ENCODE measurements at regions not wholly inside any gene's neighbourhood (a gene's known extent, or its start where the extent isn't known, plus 50 kb on each side); places are given as distances from the start of the nearest gene placed in this dataset.

DNA sequence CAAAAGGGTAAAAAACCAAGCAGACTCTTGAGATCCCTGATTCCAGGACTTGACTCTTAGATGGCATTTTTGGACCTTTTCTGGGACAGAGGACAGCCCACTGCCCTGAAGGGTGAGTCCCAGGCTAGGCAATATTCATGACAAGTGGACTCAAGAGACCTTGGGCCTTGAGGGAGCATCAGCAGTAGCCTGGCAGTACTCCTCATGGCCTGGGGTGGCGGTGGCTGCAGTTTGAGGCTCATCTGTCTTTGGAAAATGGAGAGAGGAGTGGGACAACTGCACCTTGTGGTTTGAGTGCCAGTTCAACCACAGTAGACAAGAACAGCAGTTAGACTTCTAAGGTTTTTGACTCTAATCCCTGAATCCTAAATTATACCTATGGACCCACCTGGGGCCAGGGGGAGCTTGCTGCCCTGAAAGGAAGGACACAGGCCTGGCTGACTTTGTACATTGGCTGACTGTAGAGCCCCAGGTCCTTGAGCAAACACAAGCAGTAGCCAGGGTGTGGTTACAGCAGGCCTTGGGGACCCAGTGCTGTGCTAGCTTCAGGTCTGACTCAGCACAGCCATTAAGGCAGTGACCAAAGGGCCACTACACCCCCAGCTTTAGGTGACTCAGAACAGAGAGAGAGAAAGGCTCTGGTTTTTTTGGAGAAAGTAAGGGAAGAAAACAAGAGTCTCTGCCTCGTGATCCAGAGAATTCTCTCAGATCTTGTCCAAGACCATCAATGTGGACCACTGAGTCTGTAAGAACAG lies 1023.2 kb downstream of the KCNT2 start:
- DNase-seq = no peak
- H3K4me1 ChIP-seq = no peaks in the 10 kb centered on the region
- TF ChIP-seq, protein P1, sequence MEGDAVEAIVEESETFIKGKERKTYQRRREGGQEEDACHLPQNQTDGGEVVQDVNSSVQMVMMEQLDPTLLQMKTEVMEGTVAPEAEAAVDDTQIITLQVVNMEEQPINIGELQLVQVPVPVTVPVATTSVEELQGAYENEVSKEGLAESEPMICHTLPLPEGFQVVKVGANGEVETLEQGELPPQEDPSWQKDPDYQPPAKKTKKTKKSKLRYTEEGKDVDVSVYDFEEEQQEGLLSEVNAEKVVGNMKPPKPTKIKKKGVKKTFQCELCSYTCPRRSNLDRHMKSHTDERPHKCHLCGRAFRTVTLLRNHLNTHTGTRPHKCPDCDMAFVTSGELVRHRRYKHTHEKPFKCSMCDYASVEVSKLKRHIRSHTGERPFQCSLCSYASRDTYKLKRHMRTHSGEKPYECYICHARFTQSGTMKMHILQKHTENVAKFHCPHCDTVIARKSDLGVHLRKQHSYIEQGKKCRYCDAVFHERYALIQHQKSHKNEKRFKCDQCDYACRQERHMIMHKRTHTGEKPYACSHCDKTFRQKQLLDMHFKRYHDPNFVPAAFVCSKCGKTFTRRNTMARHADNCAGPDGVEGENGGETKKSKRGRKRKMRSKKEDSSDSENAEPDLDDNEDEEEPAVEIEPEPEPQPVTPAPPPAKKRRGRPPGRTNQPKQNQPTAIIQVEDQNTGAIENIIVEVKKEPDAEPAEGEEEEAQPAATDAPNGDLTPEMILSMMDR (IDR thresholded peaks at IDR 0.05) = no peak
- H3K27ac ChIP-seq = no peak overlapping the region
- no peaks in the 10 kb centered on the region for H3K9me3 ChIP-seq
- ATAC-seq = no peak
- intact Hi-C loops (cut with DNase I) = no loop called here
- H3K27me3 ChIP-seq (ENCODE audit: low read depth) = no peaks in the 10 kb centered on the region
- H3K36me3 ChIP-seq = no peaks in the 10 kb centered on the region
- H3K4me3 ChIP-seq = no peak overlapping the region

DNA sequence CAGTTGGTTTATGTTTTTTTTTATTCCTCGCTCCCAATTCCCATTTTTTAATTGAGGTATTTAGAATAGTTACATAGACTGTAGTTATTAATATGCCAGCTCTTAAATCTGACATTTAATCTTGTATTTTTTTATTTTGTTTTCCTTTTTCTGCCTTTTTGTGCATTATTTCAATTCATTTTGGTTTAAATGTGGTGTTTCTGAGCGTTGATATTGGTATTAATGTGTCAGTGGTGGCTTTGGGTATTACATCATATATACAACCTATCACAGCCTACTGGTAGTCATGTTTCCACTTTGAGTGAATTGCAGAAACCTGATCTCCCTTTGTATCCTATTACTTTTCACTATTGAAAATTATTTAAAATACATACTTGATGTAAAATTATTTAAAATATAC lies 1027.3 kb downstream of the KCNT2 start:
- DNase-seq = no peak
- Histone ChIP-seq H3K4me1 (no peaks in the 10 kb centered on the region), H3K27ac (no peak overlapping the region), H3K27me3 (ENCODE audit: low read depth) (no peaks in the 10 kb centered on the region), H3K9me3 (no peaks in the 10 kb centered on the region), H3K4me3 (no peak overlapping the region), H3K36me3 (no peaks in the 10 kb centered on the region)
- TF ChIP-seq, protein P1 (IDR thresholded peaks at IDR 0.05) = no peak
- no peak for ATAC-seq
- intact Hi-C loops (cut with DNase I) = no loop called here

DNA sequence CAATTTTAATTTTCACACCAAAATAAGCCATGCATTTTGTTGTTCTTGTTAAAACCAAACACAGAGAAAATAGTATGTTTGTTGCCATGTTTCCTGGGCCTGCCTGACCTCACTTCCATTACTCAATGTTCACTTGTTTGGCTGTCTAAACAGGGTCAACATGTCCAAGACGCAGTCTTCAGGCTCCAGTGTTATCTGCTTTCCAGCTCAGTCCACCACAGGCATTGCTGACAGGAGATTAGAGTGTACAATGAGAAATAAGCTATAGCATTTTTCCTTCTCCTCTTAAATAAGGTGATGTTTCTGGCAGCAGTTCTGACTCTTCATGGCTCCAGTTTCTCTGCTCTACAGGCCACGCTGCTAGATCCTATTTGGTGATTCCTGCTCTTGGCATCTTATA lies 1030.5 kb downstream of the KCNT2 start:
- ATAC-seq (no peak), DNase-seq (no peak)
- intact Hi-C loops (cut with DNase I) = no loop called here
- Histone ChIP-seq H3K36me3 (no peaks in the 10 kb centered on the region), H3K9me3 (no peaks in the 10 kb centered on the region), H3K27ac (no peak overlapping the region), H3K27me3 (ENCODE audit: low read depth) (no peaks in the 10 kb centered on the region), H3K4me3 (no peak overlapping the region), H3K4me1 (no peaks in the 10 kb centered on the region)
- TF ChIP-seq, protein P1 (IDR thresholded peaks at IDR 0.05) = no peak

DNA sequence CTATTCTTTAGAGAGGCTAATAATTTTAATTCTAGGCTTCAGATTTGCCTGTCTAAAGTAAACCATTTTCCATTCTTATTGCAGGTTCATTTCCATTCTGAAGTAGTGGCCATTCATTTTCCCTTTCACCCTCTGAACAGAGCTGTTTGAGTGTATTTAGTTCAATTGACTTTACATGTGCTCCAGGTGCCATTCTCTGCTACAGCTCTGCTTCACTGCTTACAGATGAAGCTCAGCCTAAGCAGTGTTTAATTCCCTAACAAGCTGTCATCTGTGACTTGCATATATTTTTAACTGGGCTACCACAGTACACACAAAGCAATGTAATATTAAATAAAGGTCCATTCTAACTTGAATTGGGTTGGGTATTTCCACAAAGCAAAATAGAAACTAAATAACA lies 1031.6 kb downstream of the KCNT2 start:
- Histone ChIP-seq H3K27me3 (ENCODE audit: low read depth) (no peaks in the 10 kb centered on the region), H3K4me3 (no peak overlapping the region), H3K4me1 (no peaks in the 10 kb centered on the region), H3K27ac (no peak overlapping the region), H3K9me3 (no peaks in the 10 kb centered on the region), H3K36me3 (no peaks in the 10 kb centered on the region)
- ATAC-seq = no peak
- intact Hi-C loops (cut with DNase I) = no loop called here
- DNase-seq = no peak
- TF ChIP-seq, protein P1 (IDR thresholded peaks at IDR 0.05) = no peak

DNA sequence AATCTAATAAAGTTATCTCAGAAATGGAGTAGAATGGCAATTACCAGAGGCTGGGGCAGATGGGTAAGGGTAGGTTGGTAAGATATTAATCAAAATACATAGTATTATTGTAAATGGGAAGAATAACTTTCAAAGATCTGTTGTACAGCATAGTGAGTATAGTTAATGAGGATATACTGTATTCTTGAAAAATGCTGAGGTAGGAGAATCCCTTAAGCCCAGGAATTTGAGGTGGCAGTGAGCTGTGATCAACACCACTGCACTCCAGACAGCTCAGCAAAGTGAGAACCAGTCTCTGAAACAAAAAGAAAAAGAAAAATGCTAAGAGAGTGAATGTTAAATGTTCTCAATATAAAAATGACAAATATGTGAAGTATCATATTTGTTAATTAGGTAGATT lies 1033.7 kb downstream of the KCNT2 start:
- Histone ChIP-seq H3K4me3 (no peak overlapping the region), H3K27me3 (ENCODE audit: low read depth) (no peaks in the 10 kb centered on the region), H3K27ac (no peak overlapping the region)

More for the DNA sequence above, 1033.7 kb downstream of the KCNT2 start:
- no peaks in the 10 kb centered on the region for H3K36me3 ChIP-seq
- H3K4me1 ChIP-seq = no peaks in the 10 kb centered on the region
- no peaks in the 10 kb centered on the region for H3K9me3 ChIP-seq
- no peak for ATAC-seq
- no peak for DNase-seq
- TF ChIP-seq, protein P1 (IDR thresholded peaks at IDR 0.05) = no peak
- intact Hi-C loops (cut with DNase I) = no loop called here
